Urothelium cell line (cell line): ENCODE measurements at regions not wholly inside any gene's neighbourhood (a gene's known extent, or its start where the extent isn't known, plus 50 kb on each side); places are given as distances from the start of the nearest gene placed in this dataset.
"Not testable (repeated sequence)": the region's sequence is repeated elsewhere in the genome, so short reads cannot be mapped to it uniquely, and the experiment has no call there.

Experiments
- DNase-seq: peaks from one replicate; pipeline ENCODE4 v3.0.0; 2011; ENCODE audit warnings: low spot score, mixed read lengths
- FAIRE-seq: peaks from 2 replicates; lab custom pipeline; 2011; peaks lifted over from hg19 to GRCh38; lab: Jason Lieb, UNC

DNA sequence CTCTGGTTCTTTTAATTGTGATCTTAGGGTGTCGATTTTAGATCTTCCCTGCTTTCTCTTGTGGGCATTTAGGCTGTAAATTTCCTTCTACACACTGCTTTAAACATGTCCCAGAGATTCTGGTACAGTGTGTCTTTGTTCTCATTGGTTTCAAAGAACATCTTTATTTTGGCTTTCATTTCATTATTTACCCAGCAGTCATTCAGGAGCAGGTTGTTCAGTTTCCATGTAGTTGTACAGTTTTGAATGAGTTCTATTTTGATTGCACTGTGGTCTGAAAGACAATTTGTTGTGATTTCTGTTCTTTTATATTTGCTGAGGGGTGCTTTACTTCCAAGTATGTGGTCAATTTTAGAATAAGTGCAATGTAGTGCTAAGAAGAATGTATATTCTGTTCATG lies 423.8 kb downstream of the PIK3C3 start:
- FAIRE-seq, DNase-seq: not testable (repeated sequence)

DNA sequence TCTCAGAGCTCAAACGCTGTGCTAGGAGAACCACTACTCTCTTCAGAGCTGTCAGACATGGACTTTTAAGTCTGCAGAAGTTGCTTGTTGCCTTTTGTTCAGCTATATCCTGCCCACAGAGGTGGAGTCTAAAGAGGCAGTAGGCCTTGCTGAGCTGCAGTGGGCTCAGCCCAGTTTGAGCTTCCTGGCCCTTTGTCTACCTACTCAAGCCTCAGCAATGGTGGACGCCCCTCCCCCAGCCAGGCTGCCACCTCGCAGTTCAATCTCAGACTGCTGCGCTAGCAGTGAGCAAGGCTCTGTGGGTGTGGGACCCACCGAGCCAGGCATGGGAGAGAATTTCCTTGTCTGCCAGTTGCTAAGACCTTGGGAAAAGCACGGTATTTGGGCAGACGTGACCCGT lies 426.2 kb downstream of the PIK3C3 start:
- FAIRE-seq, DNase-seq: not testable (repeated sequence)

DNA sequence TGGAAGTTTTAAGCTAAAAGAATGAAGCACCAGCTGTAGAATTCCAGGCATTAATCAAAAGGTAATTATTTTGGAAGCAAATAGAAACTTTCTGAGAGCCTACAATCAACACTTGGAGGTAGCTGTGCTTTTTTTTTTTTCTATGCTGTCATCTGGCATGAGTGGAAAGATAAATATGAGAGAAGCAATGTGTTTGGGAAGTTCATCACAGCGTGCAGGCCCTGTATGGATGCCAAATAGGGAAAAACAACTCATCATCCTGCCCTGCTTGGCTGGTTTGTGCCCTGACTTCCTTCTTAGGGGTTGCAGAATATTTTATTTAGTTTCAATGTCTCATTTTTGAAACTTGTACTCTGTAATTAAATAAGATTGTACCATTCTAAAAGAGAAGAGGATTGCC lies 437.4 kb downstream of the PIK3C3 start:
- FAIRE-seq (no peak), DNase-seq (no peak)

DNA sequence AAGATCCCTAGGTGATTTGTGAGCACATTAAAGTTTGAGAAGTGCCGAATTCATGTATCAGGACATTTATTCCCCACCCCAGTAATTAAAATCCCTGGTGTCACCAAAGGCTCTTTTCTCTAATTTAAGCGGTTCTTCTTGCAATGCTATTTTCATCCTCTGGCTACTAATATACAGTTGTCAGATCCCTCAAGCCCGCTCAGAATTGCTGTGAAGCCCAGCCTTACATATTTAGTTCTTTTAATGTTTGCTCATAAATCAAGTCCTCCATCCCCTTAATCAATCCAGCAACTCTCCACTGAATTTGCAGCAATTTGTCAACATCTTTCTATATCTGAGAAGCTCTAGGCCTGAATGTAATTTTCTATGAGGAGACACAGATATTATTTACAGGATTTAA lies 437.9 kb downstream of the PIK3C3 start:
- DNase-seq (no peak), FAIRE-seq (no peak)

DNA sequence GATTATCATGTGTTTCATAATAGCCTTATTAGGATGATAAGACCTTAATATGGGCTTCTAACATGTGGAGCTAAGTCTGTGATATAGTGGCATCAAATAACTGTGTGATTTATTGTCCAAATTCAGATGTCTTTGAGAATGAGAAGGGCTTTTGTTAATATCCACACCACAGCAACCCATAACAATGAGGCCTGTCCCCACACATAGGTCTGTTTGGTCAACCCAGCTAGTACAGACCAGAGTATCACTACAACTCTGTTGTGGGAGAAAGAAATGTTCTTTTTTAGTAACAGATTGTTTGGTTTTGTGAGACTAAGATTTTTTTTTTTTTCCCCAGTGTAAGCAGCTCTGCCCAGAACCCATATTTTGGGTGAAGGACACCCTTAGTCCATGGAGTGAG lies 439.2 kb downstream of the PIK3C3 start:
- FAIRE-seq = no peak
- DNase-seq = no peak

DNA sequence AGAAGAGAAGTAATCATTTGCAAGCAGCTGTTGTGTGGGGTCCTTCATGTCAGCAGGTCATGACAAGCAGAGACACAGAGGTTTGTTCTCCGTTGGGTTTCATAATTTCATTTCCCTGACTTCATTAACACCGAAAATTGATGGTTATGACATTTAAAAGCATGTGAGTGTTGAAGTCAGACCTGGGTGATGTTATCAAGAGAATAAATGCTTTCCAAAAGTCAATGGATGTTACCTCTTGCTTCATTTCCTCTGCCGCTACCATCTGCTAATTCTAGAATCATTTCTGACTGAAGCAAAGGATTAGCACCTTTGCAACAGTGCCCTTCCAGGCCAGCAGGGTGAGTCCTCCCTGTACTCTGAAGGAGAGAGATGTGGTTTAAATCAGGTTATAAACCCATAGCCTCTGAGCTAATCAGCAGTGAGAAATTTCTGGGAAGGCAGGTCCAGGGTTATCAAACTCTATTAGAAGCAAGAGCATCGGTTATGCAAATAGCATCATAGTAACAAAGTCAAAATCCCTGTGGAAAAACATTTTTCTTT lies 446.2 kb downstream of the PIK3C3 start:
- no peak for FAIRE-seq
- no peak for DNase-seq

DNA sequence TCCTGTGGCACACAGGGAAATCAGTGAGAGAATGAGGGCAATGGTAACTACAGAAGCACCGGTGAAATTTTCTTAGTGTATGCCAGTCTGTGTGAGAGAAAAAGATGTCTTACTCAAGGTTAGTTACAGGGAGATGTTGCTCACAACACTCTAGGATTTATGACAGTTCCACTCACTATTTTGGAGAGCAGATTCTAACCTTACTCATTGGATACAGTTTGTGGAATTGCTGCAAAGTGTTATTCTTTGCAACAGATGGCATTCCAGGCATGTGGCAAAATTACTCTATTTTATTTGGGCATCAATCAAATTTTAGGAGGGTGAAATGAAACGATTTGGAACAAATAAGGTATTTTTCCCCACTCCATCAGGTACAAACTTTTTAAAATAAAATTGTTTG lies 449.1 kb downstream of the PIK3C3 start:
- no peak for FAIRE-seq
- DNase-seq = no peak

DNA sequence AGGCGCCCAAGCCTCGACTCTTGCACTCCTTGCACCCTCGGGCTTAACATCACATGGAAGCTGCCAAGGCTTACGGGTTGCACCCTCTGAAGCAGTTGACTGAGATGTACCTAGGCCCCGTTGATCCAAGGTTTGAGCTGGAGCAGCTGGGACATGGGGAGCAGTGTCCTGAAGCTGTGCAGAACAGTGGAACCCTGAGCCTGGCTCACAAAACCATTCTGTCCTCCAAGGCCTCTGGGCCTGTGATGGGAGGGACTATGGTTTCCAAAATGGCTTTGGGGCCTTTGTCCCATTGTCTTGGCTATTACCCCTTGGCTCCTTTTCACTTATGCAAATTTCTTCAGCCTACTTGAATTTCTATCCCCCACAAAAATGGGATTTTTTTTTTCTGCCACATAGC lies 454.0 kb downstream of the PIK3C3 start:
- DNase-seq = no peak

DNA sequence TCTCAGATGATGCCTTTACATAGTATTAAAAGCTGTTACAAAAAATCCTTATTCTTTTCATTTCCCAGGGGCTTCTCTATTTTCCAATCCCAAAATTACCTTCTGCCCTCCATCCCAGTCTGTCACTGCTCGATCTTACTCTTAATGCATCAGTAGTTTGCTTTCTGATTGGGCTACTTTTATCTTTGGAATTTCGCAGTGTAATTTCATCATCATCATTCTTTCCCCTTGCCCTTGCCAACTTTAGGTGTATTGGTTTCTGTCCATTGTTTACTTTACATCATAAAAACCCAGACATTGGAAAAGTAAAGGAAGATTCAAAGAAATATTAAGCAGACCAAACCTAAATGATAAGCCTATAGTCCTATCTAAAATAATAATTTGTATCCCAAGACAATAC lies 457.2 kb downstream of the PIK3C3 start:
- no peak for FAIRE-seq

More for the DNA sequence above, 454.0 kb downstream of the PIK3C3 start:
- no peak for FAIRE-seq

DNA sequence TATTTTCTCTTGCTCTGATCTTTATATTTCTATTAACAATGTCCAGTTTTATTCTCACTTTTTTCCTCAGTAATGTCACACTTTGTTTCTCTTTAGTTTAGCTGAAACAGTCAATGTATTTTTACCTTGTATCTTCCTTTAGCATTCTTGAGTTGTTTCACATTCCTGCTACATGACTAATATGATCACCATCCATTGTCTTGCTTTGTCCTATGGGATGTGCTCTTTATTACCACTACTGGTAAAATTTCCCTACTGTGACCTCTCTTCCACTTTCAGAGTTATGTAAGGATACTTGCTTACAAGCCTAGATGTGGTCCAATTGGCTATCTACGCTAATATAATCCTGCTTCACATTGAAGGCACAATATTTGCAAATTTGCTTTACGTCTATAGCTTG lies 457.9 kb downstream of the PIK3C3 start:
- FAIRE-seq = no peak
- DNase-seq = peak; percentile 28

More for the DNA sequence above, 457.2 kb downstream of the PIK3C3 start:
- DNase-seq = peak; percentile 4

DNA sequence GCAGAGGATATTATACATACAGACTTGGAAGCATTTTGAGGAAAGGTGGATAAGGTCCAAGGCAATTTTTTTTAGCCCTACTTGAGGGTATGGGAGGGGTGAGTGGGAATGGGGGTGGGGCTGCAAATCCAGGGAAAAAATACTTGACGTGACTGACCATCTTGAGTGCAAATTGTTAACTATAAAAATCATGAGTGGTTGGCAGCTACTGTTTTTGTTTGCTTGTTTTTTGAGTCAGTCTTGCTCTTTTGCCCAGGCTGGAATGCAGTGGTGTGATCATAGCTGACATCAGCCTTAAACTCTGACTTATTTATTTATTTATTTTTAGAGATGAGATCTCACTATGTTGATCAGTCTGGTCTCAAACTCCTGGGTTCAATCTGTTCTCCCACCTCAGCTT lies 458.8 kb downstream of the PIK3C3 start:
- peak; percentile 4 for DNase-seq
- no peak for FAIRE-seq

DNA sequence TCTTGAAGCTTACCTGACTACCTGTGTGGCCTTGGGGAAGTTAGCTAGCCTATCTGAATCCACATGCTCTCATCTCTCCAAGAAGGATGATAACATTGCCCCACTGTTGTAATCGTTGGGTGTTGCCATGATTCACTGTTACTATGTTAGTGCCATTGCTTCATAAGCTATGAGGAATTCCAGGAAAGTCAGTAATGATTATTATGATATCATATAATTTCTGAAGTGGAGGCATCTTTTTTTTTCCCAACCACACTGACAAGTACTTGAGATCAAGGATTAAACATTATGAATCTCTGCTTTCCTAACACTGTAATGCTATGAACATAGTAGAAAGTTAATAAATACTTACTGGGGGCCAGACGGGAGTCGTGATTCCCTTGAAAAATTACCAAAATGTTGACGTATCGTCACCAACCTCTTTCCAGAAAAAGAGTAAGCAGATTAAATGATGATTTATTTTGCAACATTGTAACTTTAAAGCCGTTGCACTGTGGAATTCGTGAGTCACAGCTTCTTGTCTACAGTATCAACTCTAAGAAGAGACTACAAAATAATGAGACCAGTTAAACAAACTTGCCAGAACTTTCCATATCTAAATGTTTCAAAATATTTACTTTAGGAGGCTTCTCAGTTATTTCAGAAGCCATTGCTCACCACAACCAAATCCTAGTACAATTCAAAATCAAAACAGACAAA lies 459.9 kb downstream of the PIK3C3 start:
- FAIRE-seq (no peak), DNase-seq (peak; percentile 22)

DNA sequence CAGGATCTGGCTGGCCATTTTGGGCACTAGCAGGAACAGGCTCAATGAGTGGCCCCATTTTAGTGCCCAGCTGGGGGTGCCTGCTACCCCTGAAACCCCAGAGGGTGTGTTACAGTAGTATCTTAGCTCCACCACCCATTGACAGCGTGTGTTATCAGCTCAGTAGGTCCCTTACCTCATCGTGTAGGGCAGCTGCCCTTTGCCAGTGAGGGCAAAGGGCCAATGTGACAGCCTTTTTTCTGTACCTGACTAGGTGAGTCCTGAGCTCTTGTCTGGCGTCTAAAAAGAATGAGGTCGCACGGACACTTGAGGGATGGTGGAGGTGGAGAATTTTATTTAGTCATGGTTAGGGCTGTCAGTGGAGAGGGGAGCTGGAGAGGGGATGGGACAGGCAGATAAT lies 462.2 kb downstream of the PIK3C3 start:
- DNase-seq (no peak), FAIRE-seq (no peak)

DNA sequence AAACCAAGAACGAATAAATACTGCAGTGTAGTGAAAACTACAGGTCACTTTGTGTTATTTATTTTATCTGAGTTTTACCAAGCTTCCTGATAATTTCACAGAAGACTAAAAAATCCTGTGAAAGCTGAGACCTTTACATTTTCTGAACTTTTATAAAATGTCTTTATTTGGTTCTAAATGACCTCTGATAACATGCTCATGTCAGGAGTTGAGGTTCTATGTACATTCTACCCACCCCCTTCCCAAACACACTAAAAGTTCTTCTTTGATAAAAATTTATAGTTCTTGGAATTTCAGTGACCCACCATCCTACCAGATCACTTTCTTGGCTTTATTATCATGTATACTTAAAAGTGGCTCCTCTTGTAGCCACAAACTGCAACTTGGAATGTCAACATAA lies 463.1 kb downstream of the PIK3C3 start:
- FAIRE-seq (no peak), DNase-seq (no peak)

DNA sequence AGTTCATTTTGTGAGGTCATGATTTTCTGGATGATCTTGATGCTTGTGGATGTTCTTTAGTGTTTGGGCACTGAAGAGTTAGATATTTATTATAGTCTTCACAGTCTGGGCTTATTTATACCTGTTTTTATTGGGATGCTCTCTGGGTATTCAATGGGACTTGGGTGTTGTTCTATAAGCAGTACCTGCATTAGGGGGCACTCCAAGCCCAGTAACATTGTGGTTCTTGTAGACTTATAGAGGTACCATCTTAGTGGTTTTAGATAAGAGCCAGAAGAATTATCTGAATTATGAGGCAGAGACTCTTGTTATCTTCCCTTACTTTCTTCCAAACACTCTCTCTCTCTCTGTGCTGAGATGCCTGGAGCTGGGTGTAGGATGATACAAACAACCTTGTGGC lies 470.0 kb downstream of the PIK3C3 start:
- FAIRE-seq (no peak), DNase-seq (no peak)

DNA sequence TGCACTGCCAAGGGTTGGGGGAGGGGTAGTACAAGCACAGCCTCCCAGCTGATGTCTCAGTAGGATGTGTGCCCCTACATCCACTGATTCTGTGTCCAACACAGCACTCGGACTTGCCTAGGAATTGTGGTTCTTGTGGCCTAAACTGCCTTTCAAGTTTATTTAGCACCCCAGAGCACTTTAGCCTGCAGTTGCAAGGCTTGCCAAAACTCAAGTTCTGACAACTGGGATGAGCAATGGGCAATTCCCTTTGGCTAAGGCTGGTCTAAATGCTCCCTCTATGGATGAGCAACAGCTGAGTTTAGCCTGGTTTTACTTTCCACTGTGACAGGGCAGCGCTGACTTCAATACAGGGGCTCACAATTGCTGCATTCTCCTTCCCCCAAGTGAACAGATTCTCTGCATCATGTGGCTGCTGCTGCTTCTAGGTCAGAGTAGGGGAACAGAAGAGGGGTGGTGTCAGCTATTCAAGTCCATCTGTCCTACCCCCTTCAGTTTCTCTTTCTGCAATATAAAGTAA lies 471.5 kb downstream of the PIK3C3 start:
- no peak for DNase-seq
- FAIRE-seq = no peak

DNA sequence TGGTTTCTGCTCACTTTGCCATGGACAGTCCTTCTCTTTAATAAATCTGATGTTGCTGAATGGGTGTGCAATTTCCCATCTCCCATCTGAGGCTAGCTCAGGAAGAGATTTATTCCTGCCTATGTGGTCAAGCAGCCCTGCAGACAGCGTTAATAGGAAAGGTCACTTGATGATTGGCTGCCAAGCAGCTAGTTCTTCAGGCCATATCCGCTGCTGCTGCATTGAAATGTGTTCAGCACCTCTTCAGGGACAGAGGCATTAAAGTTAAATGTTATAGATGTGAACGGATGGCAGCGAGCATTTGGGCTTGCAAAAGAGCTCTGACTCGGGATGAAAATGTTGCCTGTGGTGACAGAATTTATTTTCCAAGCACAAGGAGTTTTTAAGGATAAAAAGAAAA lies 474.2 kb downstream of the PIK3C3 start:
- FAIRE-seq (no peak), DNase-seq (no peak)

DNA sequence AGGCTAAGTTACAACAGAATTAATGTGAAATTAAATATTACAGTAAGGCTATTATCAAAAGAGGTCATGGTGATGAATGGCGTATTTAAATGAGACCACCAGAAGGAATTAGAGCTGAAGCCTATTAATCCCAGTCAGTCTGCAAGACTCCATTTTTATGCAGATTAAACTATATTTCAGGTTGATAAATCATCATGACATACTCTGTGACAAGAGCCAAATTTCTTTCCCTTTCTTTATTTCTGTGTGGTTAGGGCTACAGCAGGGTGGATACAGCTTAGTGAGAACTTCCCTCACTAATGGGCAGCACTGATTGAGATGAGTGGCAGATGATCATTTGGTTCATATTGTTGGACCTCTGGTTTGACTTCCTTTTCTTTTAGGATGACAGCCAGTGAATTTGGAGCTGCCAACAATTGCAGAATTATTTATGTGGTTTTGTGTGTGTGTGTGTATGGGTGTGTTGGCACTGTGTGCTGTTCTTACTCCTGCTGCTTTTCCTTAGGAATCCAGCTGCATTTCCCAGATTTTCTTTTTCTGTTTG lies 481.3 kb downstream of the PIK3C3 start:
- FAIRE-seq (no peak), DNase-seq (no peak)

DNA sequence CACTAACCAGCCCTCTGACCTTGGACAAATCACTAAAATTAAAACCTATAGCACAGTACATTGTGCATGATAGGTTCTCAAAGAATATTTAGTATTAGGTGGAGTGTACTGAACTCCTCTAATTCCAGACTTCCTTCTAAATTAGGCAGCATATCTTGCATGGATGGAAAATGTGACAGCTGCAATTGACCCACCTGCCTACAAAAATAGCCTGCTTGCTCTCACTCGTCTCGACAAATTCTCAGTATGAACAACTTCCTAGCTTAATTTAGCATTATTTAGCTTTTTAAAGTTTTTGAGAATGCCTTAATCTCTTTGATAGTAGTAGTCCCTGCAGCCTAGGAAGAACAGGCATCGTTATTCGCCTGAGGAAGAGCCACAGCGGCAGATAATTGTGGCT lies 482.0 kb downstream of the PIK3C3 start:
- DNase-seq (no peak), FAIRE-seq (no peak)

DNA sequence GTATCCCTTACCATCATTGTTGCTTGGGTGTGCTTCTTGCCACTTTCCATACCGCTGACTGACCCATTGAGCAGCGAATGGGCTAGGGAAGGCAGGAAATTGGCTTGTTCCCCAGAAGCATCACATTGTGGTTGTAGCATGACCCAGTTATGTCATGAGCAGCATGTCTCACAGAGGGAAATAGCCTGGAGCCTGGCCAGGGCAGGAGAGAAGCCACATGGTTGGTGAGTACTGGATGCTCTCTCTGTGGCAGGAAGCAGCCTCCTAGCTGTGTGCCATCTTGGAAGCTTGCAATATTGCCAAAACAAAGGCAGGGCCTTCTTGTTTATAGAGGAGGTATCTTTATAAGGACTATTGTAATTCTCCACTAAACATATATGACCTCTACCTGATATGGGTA lies 482.6 kb downstream of the PIK3C3 start:
- DNase-seq = peak; percentile 29
- no peak for FAIRE-seq

DNA sequence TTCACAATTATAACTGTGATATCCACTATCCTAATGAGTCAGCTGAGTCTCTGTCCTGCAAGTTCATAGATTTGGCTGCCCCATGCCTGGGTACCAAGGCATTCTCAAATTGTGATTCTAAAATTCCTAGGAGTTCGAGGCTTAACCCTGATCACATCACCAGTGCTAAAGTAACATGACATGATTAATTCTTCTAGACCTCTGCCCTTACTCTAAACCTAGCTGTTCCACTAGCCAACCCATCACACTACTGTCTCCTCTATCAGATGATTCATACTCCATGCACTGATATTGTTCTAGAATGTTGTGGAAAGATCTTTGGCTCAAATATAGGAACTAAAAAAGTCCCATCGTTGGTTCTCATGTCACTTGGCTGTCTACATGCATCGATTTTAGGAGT lies 487.6 kb downstream of the PIK3C3 start:
- no peak for FAIRE-seq
- DNase-seq = no peak

DNA sequence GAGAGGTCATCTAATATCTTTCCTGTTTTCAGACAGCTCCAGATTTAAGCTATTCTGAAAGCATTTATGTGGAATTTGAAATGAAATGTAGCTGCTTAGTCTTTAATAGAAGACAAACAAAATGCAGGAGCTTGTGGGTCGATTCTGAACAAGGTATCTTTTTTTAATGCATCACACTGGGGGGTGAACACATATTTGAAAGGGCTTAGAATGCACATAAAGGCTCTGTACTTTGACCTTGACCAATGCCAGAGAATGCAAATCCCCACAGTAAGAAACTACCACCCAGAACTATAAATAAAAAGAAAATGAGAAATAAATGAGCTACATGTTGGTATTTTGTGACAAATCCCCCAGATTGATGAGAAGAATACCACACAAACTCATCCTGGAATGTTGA lies 489.3 kb downstream of the PIK3C3 start:
- FAIRE-seq (no peak), DNase-seq (no peak)
